Activated T-cell treated with anti-CD3 and anti-CD28 coated beads, Interleukin-2, amount 50 U/mL, for 48 hours (primary cell): ENCODE measurements at regions not wholly inside any gene's neighbourhood (a gene's known extent, or its start where the extent isn't known, plus 50 kb on each side); places are given as distances from the start of the nearest gene placed in this dataset.
A peak's percentile ranks its signal among the peaks of the same experiment; 100 is the strongest.
"Not testable (repeated sequence)": the region's sequence is repeated elsewhere in the genome, so short reads cannot be mapped to it uniquely, and the experiment has no call there.

Experiments
- DNase-seq, 2 experiments: peaks; one replicate each; pipeline ENCODE4 v3.0.0-alpha.2; 2020

- peak; percentile 37 to 39 for DNase-seq
Measured at GRCh38 chr7:25069900-25070443, 55.1 kb downstream of the CYCS start.

GRCh38 chr7:25068502-25069213 lies 56.4 kb downstream of the CYCS start:
- no peak for DNase-seq

DNA sequence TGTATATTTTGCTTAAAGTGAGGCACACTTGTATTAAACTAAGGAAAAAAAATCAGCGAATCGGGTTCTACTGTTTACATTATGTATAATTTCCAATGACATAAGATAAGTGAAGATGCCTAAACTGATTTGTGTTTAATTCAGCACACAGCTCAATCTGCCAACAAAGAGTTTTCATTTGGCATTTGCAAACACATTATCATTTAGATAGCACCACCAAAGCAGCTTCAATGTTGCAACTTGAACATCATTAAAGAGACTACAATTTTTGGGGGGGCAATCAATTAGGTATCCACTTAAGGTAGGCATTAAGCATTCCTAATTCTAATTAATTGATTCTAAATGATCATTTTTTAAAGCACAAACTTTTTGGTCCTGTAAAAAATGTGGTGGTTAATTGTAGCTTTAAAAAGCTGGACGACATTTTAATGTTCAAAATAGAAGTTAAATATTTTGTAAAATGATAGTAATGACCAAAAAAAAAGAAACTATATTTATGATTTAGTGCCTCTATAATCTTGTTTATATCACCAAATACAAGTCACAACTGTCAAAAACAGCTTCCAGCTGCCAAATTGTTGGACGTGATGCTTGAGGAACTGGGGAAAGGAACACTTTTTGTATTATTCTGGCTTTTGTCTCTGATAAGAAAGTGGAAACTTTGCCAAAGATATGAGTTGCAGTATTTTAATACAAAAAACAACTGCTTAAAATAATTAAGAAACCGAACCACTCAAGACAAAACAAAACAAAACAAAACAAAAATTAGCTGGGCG lies 57.1 kb downstream of the CYCS start:
- no peak for DNase-seq

DNA sequence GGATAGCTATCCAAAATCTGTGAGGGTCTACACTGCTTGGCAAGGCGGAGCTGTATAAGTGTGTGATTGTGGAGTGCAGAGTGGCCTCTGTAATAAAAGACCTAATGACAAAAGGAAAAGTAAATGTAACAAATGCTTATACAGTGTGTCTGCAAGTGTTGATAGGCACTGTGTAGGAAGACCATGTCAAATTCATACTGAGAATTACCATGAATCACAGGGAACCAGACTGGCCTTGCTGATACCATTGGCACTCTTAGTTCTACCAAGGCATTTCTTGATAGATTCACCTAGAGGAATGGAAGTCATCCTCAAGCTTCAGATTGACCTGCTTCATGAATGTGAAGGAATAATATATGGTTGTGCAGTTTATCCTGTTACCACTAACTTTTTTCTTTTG lies 58.8 kb downstream of the CYCS start:
- DNase-seq: no peak

GRCh38 chr7:25062380-25062779 lies 62.7 kb downstream of the CYCS start:
- DNase-seq: no peak

DNA sequence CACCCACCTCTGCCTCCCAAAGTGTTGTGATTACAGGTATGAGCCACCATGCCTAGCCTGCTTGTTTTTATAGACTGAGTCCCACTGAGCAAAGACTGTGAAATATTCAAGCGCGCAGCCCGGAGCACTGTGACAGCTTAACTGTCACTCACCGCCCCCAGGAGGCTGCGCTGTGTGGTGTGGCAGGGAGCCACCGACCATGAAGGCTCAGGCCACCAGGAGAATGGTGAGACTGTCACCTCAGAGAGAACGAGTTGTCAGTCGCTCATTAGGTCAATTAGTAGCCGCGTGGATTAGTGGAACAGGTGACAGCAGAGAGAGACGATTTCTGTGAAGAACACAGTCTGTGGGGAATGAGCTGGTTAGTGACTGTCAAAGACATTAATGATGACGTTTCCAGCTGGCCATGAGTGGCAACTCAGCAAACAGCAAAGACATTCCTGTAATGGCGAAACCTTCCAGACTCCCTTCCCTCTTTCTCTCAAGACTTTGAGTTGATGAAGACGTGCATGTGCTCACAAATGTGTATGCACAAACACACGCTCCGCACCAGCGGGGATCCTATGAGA lies 64.5 kb downstream of the CYCS start:
- DNase-seq: no peak

- DNase-seq: no peak
Measured at GRCh38 chr7:25059576-25059975, 65.5 kb downstream of the CYCS start.

DNA sequence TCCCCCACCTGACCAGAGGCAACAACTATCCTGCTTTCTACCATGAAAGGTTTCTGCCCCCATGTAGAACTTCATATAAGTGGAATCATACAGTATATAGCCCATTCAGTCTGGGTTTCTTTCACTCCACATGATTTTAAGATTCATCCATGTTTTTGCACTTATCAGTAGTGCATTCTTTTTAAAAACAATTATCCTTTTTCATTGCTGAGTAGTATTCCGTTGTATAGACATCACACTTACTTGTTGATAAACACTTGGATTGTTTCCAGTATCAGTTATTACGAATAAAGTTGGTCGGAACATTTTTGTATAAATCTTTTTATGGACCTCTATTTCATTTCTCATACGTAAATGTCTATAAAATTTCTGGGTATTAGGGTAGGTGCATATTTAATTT lies 68.7 kb downstream of the CYCS start:
- DNase-seq: no peak

GRCh38 chr7:25055520-25056220 lies 69.4 kb downstream of the CYCS start:
- DNase-seq: no peak

DNA sequence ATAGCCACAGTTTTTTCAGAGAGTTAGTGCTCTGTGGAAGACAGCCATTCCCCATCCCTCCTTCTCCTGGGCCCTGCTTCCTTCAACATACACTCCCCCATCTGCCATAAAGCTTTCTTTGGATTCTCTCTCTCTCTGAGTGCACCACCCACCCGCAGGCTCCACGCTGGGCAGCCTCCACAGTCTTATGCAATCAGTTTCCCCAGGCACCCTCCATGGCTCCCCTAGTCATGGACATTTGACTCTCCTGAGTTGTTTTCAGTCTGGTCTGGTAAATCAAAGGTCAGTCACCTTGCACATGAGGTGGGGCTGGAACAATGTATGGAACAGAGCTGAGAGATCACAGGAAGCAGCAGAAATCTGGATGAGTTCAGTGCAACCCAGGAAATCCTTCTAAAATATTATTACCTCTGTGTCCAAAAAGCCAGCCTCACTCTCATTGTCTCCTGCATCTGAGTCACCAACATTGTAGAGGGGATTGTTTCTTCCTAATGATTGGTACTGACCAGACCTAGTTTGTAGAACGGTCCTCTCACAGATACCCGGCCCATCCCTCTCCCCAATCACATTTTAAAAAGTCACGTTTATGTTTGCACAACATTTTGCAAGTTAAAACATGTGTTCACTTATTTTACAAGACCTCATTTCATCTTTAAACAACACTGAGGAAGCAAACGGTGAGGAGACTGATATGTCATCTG lies 70.1 kb downstream of the CYCS start:
- no peak for DNase-seq

- DNase-seq: no peak
Measured at GRCh38 chr7:25050223-25050622, 70.2 kb upstream of the OSBPL3 start.

GRCh38 chr7:25048444-25048834 lies 68.5 kb upstream of the OSBPL3 start:
- DNase-seq: no peak

- DNase-seq: not testable (repeated sequence)
Measured at GRCh38 chr7:25047571-25048443, 67.8 kb upstream of the OSBPL3 start.

- no peak for DNase-seq
Measured at GRCh38 chr7:25037325-25037724, 57.3 kb upstream of the OSBPL3 start.

DNA sequence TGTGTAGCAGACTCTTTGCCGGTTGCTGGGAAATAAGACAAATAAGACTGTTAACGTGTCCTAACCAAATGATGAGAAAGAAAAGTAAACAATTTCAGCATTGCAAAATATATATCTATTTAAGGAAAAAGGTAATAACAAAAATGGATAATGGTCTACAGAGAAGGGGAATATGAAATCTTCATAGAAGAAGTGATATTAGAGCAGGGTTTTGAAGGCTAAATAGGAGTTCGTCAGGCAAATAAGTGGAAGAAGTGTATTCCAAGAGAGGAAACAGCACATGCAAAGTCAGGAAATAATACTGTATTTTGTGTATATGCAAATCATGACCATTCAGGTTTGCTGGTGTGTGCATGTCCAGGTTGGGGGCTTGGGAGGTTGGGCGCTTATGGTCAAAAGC lies 55.3 kb upstream of the OSBPL3 start:
- DNase-seq: no peak

GRCh38 chr7:25034136-25034535 lies 54.2 kb upstream of the OSBPL3 start:
- DNase-seq: no peak

DNA sequence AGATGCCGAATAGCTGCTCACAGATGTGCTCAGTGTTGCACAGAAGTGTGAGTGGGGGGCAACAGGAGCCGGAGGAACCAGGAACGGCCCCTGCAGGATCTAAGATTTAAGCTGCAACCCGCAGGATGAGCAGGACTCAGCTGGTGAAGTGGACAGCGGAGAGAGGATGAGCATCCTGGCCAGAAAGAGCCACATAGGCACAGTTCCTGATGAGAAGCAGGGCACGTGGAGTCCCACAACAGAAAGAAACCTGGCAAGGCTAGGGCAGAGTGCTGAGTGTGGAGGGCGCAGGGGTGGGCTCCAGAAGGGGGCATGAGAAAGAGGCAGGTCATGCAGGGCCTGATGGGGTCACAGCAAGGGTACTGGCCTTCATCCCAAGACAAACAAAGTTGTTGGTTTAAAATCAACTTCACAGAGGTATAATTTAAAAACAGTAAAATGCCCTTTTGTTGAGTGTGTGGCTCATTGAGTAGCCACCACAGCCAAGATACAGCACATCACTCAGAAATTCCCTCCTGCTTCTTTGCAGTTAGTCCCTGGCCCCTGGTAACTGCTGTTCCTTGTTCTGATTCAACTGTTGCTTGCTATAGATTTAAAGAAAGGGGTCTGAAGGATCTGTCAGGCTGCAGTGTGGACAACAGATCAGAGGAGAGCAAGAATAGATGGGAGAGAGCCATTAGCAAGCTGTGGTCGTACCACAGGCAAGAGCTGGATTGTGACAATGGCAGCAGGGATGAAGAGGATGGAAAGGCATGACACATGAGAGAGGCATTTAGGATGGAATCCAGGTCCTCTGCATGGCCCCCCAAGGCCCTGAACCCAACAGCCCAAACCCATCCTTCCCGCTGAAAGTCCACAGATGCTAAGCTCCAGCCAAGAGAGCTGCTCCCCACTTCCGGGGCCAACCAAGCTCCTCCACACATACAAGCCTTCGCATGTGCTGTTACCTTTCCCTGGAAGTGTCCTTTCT lies 53.1 kb upstream of the OSBPL3 start:
- DNase-seq: no peak

GRCh38 chr7:25031432-25031831 lies 51.5 kb upstream of the OSBPL3 start:
- DNase-seq: no peak

GRCh38 chr7:25031007-25031406 lies 51.0 kb upstream of the OSBPL3 start:
- no peak for DNase-seq
